Endothelial cell (in vitro differentiated cells): ENCODE measurements at regions not wholly inside any gene's neighbourhood (a gene's known extent, or its start where the extent isn't known, plus 50 kb on each side); places are given as distances from the start of the nearest gene placed in this dataset.

Source experiments
- DNase-seq: peaks from one replicate; pipeline ENCODE4 v3.0.0; 2021; ENCODE audit warnings: low spot score
- H3K27ac Mint-ChIP-seq: one replicate; pipeline ENCODE4 v1.8.0; 2021; ENCODE audit warnings: mixed read lengths, inconsistent platforms; ENCODE audit not compliant: unreplicated experiment
- H3K27me3 Mint-ChIP-seq: one replicate; pipeline ENCODE4 v1.8.0; 2021; ENCODE audit warnings: mild to moderate bottlenecking, moderate library complexity, mixed read lengths, inconsistent platforms; ENCODE audit not compliant: unreplicated experiment
- H3K36me3 Mint-ChIP-seq: one replicate; pipeline ENCODE4 v1.8.0; 2021; ENCODE audit warnings: mild to moderate bottlenecking, low read depth, mixed read lengths, inconsistent platforms; ENCODE audit not compliant: unreplicated experiment
- H3K4me1 Mint-ChIP-seq: one replicate; pipeline ENCODE4 v1.8.0; 2021; ENCODE audit warnings: mild to moderate bottlenecking, mixed read lengths, inconsistent platforms; ENCODE audit not compliant: unreplicated experiment
- H3K4me3 Mint-ChIP-seq: one replicate; pipeline ENCODE4 v1.8.0; 2021; ENCODE audit warnings: mild to moderate bottlenecking, mixed read lengths, inconsistent platforms; ENCODE audit not compliant: unreplicated experiment
- H3K9me3 Mint-ChIP-seq: one replicate; pipeline ENCODE4 v1.8.0; 2021; ENCODE audit warnings: mixed read lengths, inconsistent platforms; ENCODE audit not compliant: unreplicated experiment
- CTCF ChIP-seq: fragments of 200-600 bp; sonication (generic); IDR thresholded peaks from one replicate; pipeline ENCODE4 v1.5.0; 2021; ENCODE audit warnings: antibody characterized with exemption; ENCODE audit not compliant: unreplicated experiment

- H3K4me1 Mint-ChIP-seq, result no peaks in the 10 kb centered on the region
- H3K27me3 Mint-ChIP-seq, result no peaks in the 10 kb centered on the region
- no peak for TF ChIP-seq CTCF
- no peak overlapping the region for H3K27ac Mint-ChIP-seq
- H3K4me3 Mint-ChIP-seq, result no peak overlapping the region
- no peak for DNase-seq
- no peaks in the 10 kb centered on the region for H3K36me3 Mint-ChIP-seq
- no peaks in the 10 kb centered on the region for H3K9me3 Mint-ChIP-seq
Observed at GRCh38 chr3:144865948-144866347, 894.3 kb downstream of the DIPK2A start.

- no peak overlapping the region for H3K4me3 Mint-ChIP-seq
- no peak overlapping the region for H3K27ac Mint-ChIP-seq
- DNase-seq, result no peak
- no peaks in the 10 kb centered on the region for H3K36me3 Mint-ChIP-seq
- H3K4me1 Mint-ChIP-seq, result peaks cover 2% of the 10 kb centered on the region
- no peaks in the 10 kb centered on the region for H3K9me3 Mint-ChIP-seq
- TF ChIP-seq CTCF, result no peak
- H3K27me3 Mint-ChIP-seq, result no peaks in the 10 kb centered on the region
Observed at GRCh38 chr3:144866476-144866875, 894.9 kb downstream of the DIPK2A start.

DNA sequence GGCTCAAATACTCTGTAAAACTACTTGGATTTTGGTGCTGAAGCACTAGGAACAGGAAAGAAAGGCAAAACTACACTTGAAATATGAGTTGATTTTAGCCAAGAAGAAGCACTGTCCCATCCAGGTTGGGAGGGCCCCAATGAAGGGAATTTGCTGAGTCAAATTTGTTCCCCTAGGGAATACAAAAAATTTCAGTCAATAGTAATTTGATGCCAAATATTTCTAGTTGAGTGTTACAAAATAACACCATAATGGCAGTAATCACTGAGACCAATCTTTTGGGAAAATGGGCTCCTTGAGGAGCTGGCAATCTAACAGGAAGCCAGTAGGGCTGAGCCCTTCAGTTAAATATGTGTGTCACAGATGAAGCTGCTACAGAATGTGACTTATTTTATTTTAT, 896.9 kb downstream of the DIPK2A start:
- TF ChIP-seq CTCF, result no peak
- Mint-ChIP-seq H3K9me3 (no peaks in the 10 kb centered on the region), H3K27me3 (no peaks in the 10 kb centered on the region), H3K4me3 (no peak overlapping the region), H3K36me3 (no peaks in the 10 kb centered on the region), H3K27ac (no peak overlapping the region), H3K4me1 (peaks cover 3% of the 10 kb centered on the region)
- no peak for DNase-seq

GRCh38 chr3:144873066-144873465, 901.4 kb downstream of the DIPK2A start:
- Mint-ChIP-seq H3K36me3 (no peaks in the 10 kb centered on the region), H3K27me3 (no peaks in the 10 kb centered on the region), H3K9me3 (no peaks in the 10 kb centered on the region), H3K4me1 (peaks cover 3% of the 10 kb centered on the region), H3K27ac (no peak overlapping the region), H3K4me3 (no peak overlapping the region)
- no peak for DNase-seq
- no peak for TF ChIP-seq CTCF

- Mint-ChIP-seq H3K27ac (no peak overlapping the region), H3K4me3 (no peak overlapping the region), H3K27me3 (no peaks in the 10 kb centered on the region), H3K4me1 (peaks cover 3% of the 10 kb centered on the region), H3K9me3 (no peaks in the 10 kb centered on the region), H3K36me3 (no peaks in the 10 kb centered on the region)
- no peak for TF ChIP-seq CTCF
- no peak for DNase-seq
Observed at GRCh38 chr3:144875211-144875610, 903.6 kb downstream of the DIPK2A start.
